Hepatocyte (in vitro differentiated cells): ENCODE measurements at regions not wholly inside any gene's neighbourhood (a gene's known extent, or its start where the extent isn't known, plus 50 kb on each side); places are given as distances from the start of the nearest gene placed in this dataset.

ENCODE experiments used
- DNase-seq: peaks from one replicate; pipeline ENCODE4 v3.0.0-alpha.2; 2016; ENCODE audit warnings: low spot score
- H2AFZ ChIP-seq: fragments of 200-600 bp; sonication (generic); 2 replicates; pipeline ENCODE4 v1.6.0; 2016; ENCODE audit warnings: antibody characterized with exemption, mild to moderate bottlenecking
- H3K27ac ChIP-seq: fragments of 200-600 bp; sonication (generic); 2 replicates; pipeline ENCODE4 v1.5.1; 2016; ENCODE audit warnings: mild to moderate bottlenecking
- H3K27me3 ChIP-seq: fragments of 200-600 bp; sonication (generic); 2 replicates; pipeline ENCODE4 v1.6.1; 2016
- H3K36me3 ChIP-seq: fragments of 200-600 bp; sonication (generic); replicated peaks from 2 replicates; pipeline ENCODE4 v1.5.1; 2016; ENCODE audit warnings: low read depth; ENCODE audit not compliant: insufficient read depth
- H3K4me1 ChIP-seq: fragments of 200-600 bp; sonication (generic); 2 replicates; pipeline ENCODE4 v1.5.1; 2016; ENCODE audit warnings: mild to moderate bottlenecking, moderate library complexity; ENCODE audit not compliant: insufficient read depth
- H3K4me2 ChIP-seq: fragments of 200-600 bp; sonication (generic); 2 replicates; pipeline ENCODE4 v1.6.0; 2016
- H3K4me3 ChIP-seq: fragments of 200-600 bp; sonication (generic); 2 replicates; pipeline ENCODE4 v1.5.1; 2016; ENCODE audit warnings: mild to moderate bottlenecking
- H3K79me2 ChIP-seq: fragments of 200-600 bp; sonication (generic); 2 replicates; pipeline ENCODE4 v1.6.0; 2017; ENCODE audit warnings: mild to moderate bottlenecking
- H3K9me2 ChIP-seq: fragments of 200-600 bp; sonication (generic); replicated peaks from 2 replicates; pipeline ENCODE4 v1.6.0; 2017; ENCODE audit warnings: mild to moderate bottlenecking; ENCODE audit not compliant: insufficient read depth
- H3K9me3 ChIP-seq: fragments of 200-600 bp; sonication (generic); 2 replicates; pipeline ENCODE4 v1.5.1; 2016; ENCODE audit warnings: low read depth, mild to moderate bottlenecking
- H4K20me1 ChIP-seq: fragments of 200-600 bp; sonication (generic); 2 replicates; pipeline ENCODE4 v1.6.0; 2016; ENCODE audit warnings: mild to moderate bottlenecking; ENCODE audit not compliant: insufficient read depth, poor library complexity, severe bottlenecking
- CTCF ChIP-seq: fragments of 200-600 bp; sonication (generic); IDR thresholded peaks from 2 replicates; pipeline ENCODE4 v1.5.1; 2016; ENCODE audit warnings: antibody characterized with exemption, mild to moderate bottlenecking; ENCODE audit not compliant: poor library complexity
- EZH2 ChIP-seq: fragments of 200-600 bp; sonication (generic); IDR thresholded peaks from 2 replicates; pipeline ENCODE4 v1.6.1; 2016; ENCODE audit warnings: antibody characterized with exemption, mild to moderate bottlenecking, borderline replicate concordance
- EZH2phosphoT487 ChIP-seq: fragments of 200-600 bp; sonication (generic); IDR thresholded peaks from one replicate; pipeline ENCODE4 v1.6.1; 2018; ENCODE audit warnings: antibody characterized with exemption, mild to moderate bottlenecking, low read depth, moderate library complexity; ENCODE audit not compliant: unreplicated experiment, severe bottlenecking
- WGBS: methylation state at CpG from one replicate; pipeline ENCODE4 v1.1.6; 2016; ENCODE audit warnings: low lambda C conversion rate; ENCODE audit errors: missing lambda C conversion rate; 5-methylcytosine and 5-hydroxymethylcytosine counted together

- no peak for DNase-seq
These were observed 230.8 kb downstream of the TANC2 start for GRCh38 chr17:63196772-63197335.

GRCh38 chr17:63203652-63204051, 237.6 kb downstream of the TANC2 start:
- Histone ChIP-seq H3K36me3 (no peaks in the 10 kb centered on the region), H3K4me1 (no peaks in the 10 kb centered on the region), H3K4me3 (no peak overlapping the region), H2AFZ (no peak overlapping the region), H3K79me2 (no peaks in the 10 kb centered on the region), H3K27ac (no peak overlapping the region), H3K4me2 (no peak overlapping the region), H3K9me3 (no peaks in the 10 kb centered on the region), H3K9me2 (no peaks in the 10 kb centered on the region), H4K20me1 (no peaks in the 10 kb centered on the region), H3K27me3 (no peaks in the 10 kb centered on the region)
- DNase-seq: no peak
- WGBS: 100% methylated on average over 2 of the region's 2 CpGs
- TF ChIP-seq EZH2phosphoT487 (no peak), EZH2 (no peak), CTCF (no peak)

More at GRCh38 chr17:63196772-63197335, 230.8 kb downstream of the TANC2 start:
- no peak overlapping the region for H3K27ac ChIP-seq
- H3K9me3 ChIP-seq: no peaks in the 10 kb centered on the region
- 96% methylated on average over 1 of the region's 1 CpG for WGBS
- H3K27me3 ChIP-seq: no peaks in the 10 kb centered on the region
- no peaks in the 10 kb centered on the region for H3K4me1 ChIP-seq
- no peaks in the 10 kb centered on the region for H3K79me2 ChIP-seq
- no peak overlapping the region for H3K4me3 ChIP-seq
- H3K36me3 ChIP-seq: no peaks in the 10 kb centered on the region
- TF ChIP-seq EZH2phosphoT487 (no peak), EZH2 (no peak), CTCF (no peak)
- no peak overlapping the region for H2AFZ ChIP-seq
- no peaks in the 10 kb centered on the region for H3K9me2 ChIP-seq
- no peak overlapping the region for H3K4me2 ChIP-seq
- H4K20me1 ChIP-seq: no peaks in the 10 kb centered on the region

GRCh38 chr17:63221939-63222338, 224.2 kb downstream of the CYB561 start:
- no peak for DNase-seq
- TF ChIP-seq EZH2phosphoT487 (no peak), EZH2 (no peak), CTCF (no peak)
- H3K9me2 ChIP-seq: no peaks in the 10 kb centered on the region
- no peaks in the 10 kb centered on the region for H3K9me3 ChIP-seq
- H3K4me2 ChIP-seq: no peak overlapping the region
- WGBS: 100% methylated on average over 1 of the region's 1 CpG
- H3K27me3 ChIP-seq: no peaks in the 10 kb centered on the region
- no peak overlapping the region for H3K4me3 ChIP-seq
- no peak overlapping the region for H2AFZ ChIP-seq
- H3K79me2 ChIP-seq: no peaks in the 10 kb centered on the region
- no peaks in the 10 kb centered on the region for H3K36me3 ChIP-seq
- H4K20me1 ChIP-seq: no peaks in the 10 kb centered on the region
- H3K4me1 ChIP-seq: no peaks in the 10 kb centered on the region
- no peak overlapping the region for H3K27ac ChIP-seq

GRCh38 chr17:63222655-63223054, 223.5 kb downstream of the CYB561 start:
- no peak for DNase-seq
- Histone ChIP-seq H3K36me3 (no peaks in the 10 kb centered on the region), H3K9me2 (no peaks in the 10 kb centered on the region), H3K4me1 (no peaks in the 10 kb centered on the region), H4K20me1 (no peaks in the 10 kb centered on the region), H3K4me3 (no peak overlapping the region), H3K27me3 (no peaks in the 10 kb centered on the region), H2AFZ (no peak overlapping the region), H3K9me3 (no peaks in the 10 kb centered on the region), H3K27ac (no peak overlapping the region), H3K4me2 (no peak overlapping the region), H3K79me2 (no peaks in the 10 kb centered on the region)
- TF ChIP-seq EZH2: no peak
- TF ChIP-seq EZH2phosphoT487: no peak
- TF ChIP-seq CTCF: no peak
- WGBS: 95% methylated on average over 1 of the region's 1 CpG
